Calu3 (cell line): ENCODE measurements at regions not wholly inside any gene's neighbourhood (a gene's known extent, or its start where the extent isn't known, plus 50 kb on each side); places are given as distances from the start of the nearest gene placed in this dataset.

Experiments used
- BruUV-seq: library from RNA; stranded (reverse); fragments of 400-500 nt; replicated peaks from 2 replicates; lab custom pipeline; 2021; lab: Mats Ljungman, UMichigan
- CTCF ChIA-PET: fragments of 300-600 bp; sonication (Branson Sonifier 250); formaldehyde crosslinking; loops from one replicate; lab custom pipeline; 2022; ENCODE audit warnings: antibody characterized with exemption; lab: Charles Lee
- DNase-seq: peaks from one replicate; pipeline ENCODE4 v3.0.0; 2022
- H3K27ac Mint-ChIP-seq: one replicate; pipeline ENCODE4 v1.8.0; 2022; ENCODE audit warnings: mixed read lengths; ENCODE audit not compliant: unreplicated experiment
- H3K27me3 Mint-ChIP-seq: one replicate; pipeline ENCODE4 v1.8.0; 2022; ENCODE audit warnings: mixed read lengths; ENCODE audit not compliant: unreplicated experiment
- H3K36me3 Mint-ChIP-seq: one replicate; pipeline ENCODE4 v1.8.0; 2022; ENCODE audit warnings: mild to moderate bottlenecking, moderate library complexity, mixed read lengths; ENCODE audit not compliant: insufficient read depth, unreplicated experiment
- H3K4me1 Mint-ChIP-seq: one replicate; pipeline ENCODE4 v1.8.0; 2022; ENCODE audit warnings: mild to moderate bottlenecking, low read depth, mixed read lengths; ENCODE audit not compliant: unreplicated experiment
- H3K4me3 Mint-ChIP-seq: one replicate; pipeline ENCODE4 v1.8.0; 2022; ENCODE audit warnings: mild to moderate bottlenecking, low read depth, moderate library complexity, mixed read lengths; ENCODE audit not compliant: unreplicated experiment
- H3K9me3 Mint-ChIP-seq: one replicate; pipeline ENCODE4 v1.8.0; 2022; ENCODE audit warnings: low read depth, mixed read lengths; ENCODE audit not compliant: unreplicated experiment
- intact Hi-C: fragments of 100-400 bp; cut with micrococcal nuclease; formaldehyde crosslinking; loops from one replicate; pipeline ENCODE4 v1.10.0; 2022; ENCODE audit not compliant: unreplicated experiment
- TF ChIP-seq, protein P1 (sequence below): fragments of 200-600 bp; IDR thresholded peaks from one replicate; pipeline ENCODE4 v1.8.0; 2022; ENCODE audit warnings: antibody characterized with exemption; ENCODE audit not compliant: unreplicated experiment

GRCh38 chr2:100211521-100211920, 69.1 kb upstream of the AFF3 start:
- BruUV-seq = no TSS peak
- CTCF ChIA-PET = no interaction called here
- Mint-ChIP-seq H3K4me1 (no peaks in the 10 kb centered on the region), H3K9me3 (no peaks in the 10 kb centered on the region), H3K27me3 (peaks cover 89% of the 10 kb centered on the region), H3K4me3 (no peak overlapping the region), H3K27ac (no peak overlapping the region), H3K36me3 (no peaks in the 10 kb centered on the region)
- no peak for DNase-seq
- TF ChIP-seq, protein P1, sequence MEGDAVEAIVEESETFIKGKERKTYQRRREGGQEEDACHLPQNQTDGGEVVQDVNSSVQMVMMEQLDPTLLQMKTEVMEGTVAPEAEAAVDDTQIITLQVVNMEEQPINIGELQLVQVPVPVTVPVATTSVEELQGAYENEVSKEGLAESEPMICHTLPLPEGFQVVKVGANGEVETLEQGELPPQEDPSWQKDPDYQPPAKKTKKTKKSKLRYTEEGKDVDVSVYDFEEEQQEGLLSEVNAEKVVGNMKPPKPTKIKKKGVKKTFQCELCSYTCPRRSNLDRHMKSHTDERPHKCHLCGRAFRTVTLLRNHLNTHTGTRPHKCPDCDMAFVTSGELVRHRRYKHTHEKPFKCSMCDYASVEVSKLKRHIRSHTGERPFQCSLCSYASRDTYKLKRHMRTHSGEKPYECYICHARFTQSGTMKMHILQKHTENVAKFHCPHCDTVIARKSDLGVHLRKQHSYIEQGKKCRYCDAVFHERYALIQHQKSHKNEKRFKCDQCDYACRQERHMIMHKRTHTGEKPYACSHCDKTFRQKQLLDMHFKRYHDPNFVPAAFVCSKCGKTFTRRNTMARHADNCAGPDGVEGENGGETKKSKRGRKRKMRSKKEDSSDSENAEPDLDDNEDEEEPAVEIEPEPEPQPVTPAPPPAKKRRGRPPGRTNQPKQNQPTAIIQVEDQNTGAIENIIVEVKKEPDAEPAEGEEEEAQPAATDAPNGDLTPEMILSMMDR = no peak
- intact Hi-C loops = no loop called here

DNA sequence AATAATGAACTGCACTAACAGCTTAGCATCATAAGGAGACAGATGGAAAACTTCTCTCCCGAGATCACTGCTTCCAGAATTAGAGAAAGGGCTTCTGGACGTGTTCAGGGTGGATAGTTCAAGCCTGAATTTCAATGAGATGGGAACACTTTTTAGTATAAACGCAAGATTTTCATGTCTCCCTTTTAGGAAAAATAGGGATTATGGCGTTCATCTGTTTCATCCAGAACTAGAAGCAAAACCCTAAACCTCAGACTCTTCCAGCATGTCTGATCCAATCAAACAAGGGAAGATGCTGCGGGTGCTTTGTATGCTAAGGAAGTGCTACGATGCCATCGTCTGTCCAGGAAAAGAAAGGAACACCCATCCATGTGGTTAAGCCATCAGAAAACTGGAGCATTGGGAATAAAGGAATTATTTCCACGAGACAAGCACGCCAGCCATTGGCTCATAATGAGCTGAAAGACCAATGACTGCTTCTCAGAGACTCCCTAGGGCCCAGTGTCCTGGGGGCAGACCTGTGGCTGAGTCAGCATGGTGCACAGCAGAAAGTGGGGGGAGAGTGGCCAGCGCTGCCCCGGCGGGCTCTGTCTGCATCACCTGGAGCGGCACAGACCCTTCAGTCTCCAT, 65.9 kb upstream of the AFF3 start:
- CTCF ChIA-PET = no interaction called here
- BruUV-seq = no TSS peak
- TF ChIP-seq, protein P1 = no peak
- Mint-ChIP-seq H3K27ac (no peak overlapping the region), H3K4me3 (no peak overlapping the region), H3K27me3 (peaks cover 84% of the 10 kb centered on the region), H3K4me1 (no peaks in the 10 kb centered on the region), H3K9me3 (no peaks in the 10 kb centered on the region), H3K36me3 (no peaks in the 10 kb centered on the region)
- no peak for DNase-seq
- intact Hi-C loops = no loop called here

DNA sequence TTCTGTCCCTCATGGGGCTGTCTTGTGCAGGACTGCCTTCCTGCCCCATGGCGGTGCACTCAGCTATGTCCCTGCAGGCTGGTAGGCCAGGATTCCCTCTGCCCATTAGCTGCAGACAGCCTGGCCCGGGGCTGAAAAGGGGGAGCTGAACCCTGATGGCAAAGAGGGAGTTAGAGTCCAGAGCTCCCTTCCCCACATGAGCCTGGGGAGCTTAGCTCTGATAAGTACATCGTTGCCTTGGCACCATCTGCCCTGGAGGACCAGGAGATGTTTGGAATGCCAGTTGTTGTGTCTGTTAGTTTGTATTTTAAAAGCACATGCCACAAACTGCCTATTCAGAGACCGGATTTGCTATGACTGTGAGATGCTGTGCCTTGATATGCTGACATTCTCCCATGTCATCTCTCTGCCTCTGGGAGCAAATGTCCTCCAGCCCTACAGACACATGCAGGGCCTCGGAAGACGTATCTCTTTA, 65.1 kb upstream of the AFF3 start:
- intact Hi-C loops = no loop called here
- H3K27me3 Mint-ChIP-seq = peaks cover 84% of the 10 kb centered on the region
- no peaks in the 10 kb centered on the region for H3K4me1 Mint-ChIP-seq
- TF ChIP-seq, protein P1 = no peak
- no TSS peak for BruUV-seq
- H3K4me3 Mint-ChIP-seq = no peak overlapping the region
- H3K9me3 Mint-ChIP-seq = no peaks in the 10 kb centered on the region
- no peak overlapping the region for H3K27ac Mint-ChIP-seq
- no peaks in the 10 kb centered on the region for H3K36me3 Mint-ChIP-seq
- no peak for DNase-seq
- CTCF ChIA-PET = interaction anchor here (0.5 kb wide), 1 partner anchor 1208 kb away, joined by 9 read pairs; no protein-coding TSS in a partner anchor

- no peaks in the 10 kb centered on the region for H3K9me3 Mint-ChIP-seq
- no peak overlapping the region for H3K27ac Mint-ChIP-seq
Observed at GRCh38 chr2:100206731-100207255, 64.4 kb upstream of the AFF3 start.

More at GRCh38 chr2:100206731-100207255, 64.4 kb upstream of the AFF3 start:
- Mint-ChIP-seq H3K4me3 (no peak overlapping the region), H3K27me3 (peaks cover 84% of the 10 kb centered on the region), H3K4me1 (no peaks in the 10 kb centered on the region), H3K36me3 (no peaks in the 10 kb centered on the region)
- TF ChIP-seq, protein P1 = no peak
- no peak for DNase-seq
- BruUV-seq = no TSS peak
- CTCF ChIA-PET = interaction anchor here (0.5 kb wide), 1 partner anchor 1209 kb away, joined by 9 read pairs; no protein-coding TSS in a partner anchor
- intact Hi-C loops = no loop called here
